Astrocyte of the spinal cord (primary cell): ENCODE measurements at regions not wholly inside any gene's neighbourhood (a gene's known extent, or its start where the extent isn't known, plus 50 kb on each side); places are given as distances from the start of the nearest gene placed in this dataset.
A peak's percentile ranks its signal among the peaks of the same experiment; 100 is the strongest.

Experiments
- DNase-seq: peaks from one replicate; pipeline ENCODE4 v3.0.0; 2011; ENCODE audit warnings: low read depth, low spot score
- H3K4me3 ChIP-seq: 2 replicates; pipeline ENCODE4 v1.5.1; 2011; ENCODE audit warnings: low read depth, mild to moderate bottlenecking, low read length, moderate library complexity
- in situ Hi-C: cut with HindIII; loops from 2 replicates; pipeline ENCODE4 v1.10.0; 2017; ENCODE audit warnings: low sequenced_read_pairs
- TF ChIP-seq, protein P1 (sequence below): IDR thresholded peaks from 2 replicates; pipeline ENCODE4 v1.5.1; 2012; ENCODE audit warnings: low read depth, mild to moderate bottlenecking, low read length, inconsistent platforms

DNA sequence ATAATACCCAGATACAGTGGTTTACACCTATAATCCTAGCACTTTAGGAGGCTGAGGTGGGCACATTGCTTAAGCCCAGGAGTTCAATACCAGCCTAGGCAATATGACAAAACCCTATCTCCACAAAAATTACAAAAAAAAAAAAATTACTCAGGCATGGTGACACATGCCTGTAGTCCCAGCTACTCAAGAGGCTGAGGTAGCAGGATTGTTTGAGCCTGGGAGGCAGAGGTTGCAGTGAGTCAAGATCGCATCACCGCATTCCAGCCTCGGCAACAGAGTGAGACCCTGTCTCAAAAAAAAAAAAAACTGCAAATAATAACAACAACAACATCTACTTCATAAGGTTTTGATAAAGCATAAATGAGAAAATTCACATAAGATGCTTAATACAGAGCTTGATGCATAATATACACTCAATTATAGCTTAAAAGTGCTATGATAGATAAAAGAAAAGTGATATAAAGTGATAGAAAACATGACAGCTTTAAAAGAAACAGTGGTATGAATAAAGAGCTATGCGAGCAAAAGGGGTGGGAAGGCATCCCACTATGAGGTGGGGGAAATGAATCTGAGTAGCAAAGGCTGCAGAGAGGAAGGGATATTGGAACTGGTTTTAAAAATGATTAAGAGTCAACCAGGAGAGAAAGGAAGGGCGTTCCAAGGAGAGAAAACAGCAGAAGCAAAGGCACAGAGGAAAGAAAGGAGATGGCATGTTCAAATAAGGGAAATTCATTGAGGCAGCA lies 197.6 kb downstream of the KIF18A start:
- H3K4me3 ChIP-seq = no peak overlapping the region
- TF ChIP-seq, protein P1, sequence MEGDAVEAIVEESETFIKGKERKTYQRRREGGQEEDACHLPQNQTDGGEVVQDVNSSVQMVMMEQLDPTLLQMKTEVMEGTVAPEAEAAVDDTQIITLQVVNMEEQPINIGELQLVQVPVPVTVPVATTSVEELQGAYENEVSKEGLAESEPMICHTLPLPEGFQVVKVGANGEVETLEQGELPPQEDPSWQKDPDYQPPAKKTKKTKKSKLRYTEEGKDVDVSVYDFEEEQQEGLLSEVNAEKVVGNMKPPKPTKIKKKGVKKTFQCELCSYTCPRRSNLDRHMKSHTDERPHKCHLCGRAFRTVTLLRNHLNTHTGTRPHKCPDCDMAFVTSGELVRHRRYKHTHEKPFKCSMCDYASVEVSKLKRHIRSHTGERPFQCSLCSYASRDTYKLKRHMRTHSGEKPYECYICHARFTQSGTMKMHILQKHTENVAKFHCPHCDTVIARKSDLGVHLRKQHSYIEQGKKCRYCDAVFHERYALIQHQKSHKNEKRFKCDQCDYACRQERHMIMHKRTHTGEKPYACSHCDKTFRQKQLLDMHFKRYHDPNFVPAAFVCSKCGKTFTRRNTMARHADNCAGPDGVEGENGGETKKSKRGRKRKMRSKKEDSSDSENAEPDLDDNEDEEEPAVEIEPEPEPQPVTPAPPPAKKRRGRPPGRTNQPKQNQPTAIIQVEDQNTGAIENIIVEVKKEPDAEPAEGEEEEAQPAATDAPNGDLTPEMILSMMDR = no peak
- peak; percentile 67 for DNase-seq
- in situ Hi-C loops = no loop called here

DNA sequence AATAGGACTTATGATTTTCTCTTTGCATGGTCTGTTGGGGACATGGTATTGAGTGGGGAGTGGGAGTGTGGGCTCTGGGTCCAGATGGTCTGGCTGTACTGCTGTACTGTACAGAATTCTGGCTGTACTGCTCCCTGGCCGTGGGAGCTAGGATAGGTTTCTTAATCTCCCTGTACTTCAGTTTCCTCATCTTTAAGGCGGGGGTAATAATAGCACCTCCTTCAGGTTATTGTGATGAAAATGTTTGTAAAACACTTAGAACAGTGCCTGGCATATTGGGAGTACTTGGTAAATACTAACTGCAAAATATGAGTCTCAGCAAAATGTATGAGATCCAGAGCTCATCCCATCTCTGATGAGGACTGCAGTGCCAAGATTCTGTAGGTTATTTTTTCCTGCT lies 198.6 kb downstream of the KIF18A start:
- in situ Hi-C loops = no loop called here
- TF ChIP-seq, protein P1 = no peak
- no peak overlapping the region for H3K4me3 ChIP-seq
- DNase-seq = no peak

GRCh38 chr11:27908621-27909020 lies 199.3 kb downstream of the KIF18A start:
- DNase-seq = no peak
- in situ Hi-C loops = no loop called here
- no peak overlapping the region for H3K4me3 ChIP-seq
- TF ChIP-seq, protein P1 = no peak

- no peak overlapping the region for H3K4me3 ChIP-seq
- in situ Hi-C loops = no loop called here
- no peak for DNase-seq
- TF ChIP-seq, protein P1 = no peak
Observed at GRCh38 chr11:27907530-27907929, 200.4 kb downstream of the KIF18A start.

DNA sequence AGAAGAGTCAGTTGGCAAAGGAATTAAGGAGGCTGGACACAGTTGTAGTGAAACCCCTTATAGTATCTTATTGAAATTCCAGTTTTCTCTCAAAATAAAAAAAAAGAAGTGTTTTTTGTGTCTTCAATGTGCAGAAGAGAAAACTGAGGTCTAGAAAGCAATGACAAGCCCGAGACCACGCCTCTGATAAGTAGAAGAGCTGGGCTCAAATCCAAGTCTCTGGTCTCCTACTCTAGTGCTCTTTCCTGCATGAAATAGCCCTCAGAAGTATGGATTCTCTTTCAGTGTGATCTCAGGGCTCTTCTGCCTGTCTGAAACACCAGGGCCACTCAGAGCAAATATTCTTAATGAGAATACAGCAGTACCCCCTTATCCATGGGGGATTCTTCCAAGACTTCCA lies 200.9 kb downstream of the KIF18A start:
- in situ Hi-C loops = no loop called here
- TF ChIP-seq, protein P1 = no peak
- H3K4me3 ChIP-seq = no peak overlapping the region

GRCh38 chr11:27904358-27905055 lies 203.4 kb downstream of the KIF18A start:
- no peak overlapping the region for H3K4me3 ChIP-seq
- DNase-seq = peak; percentile 82
- TF ChIP-seq, protein P1 = no peak
- in situ Hi-C loops = no loop called here

More for the DNA sequence above, 200.9 kb downstream of the KIF18A start:
- no peak for DNase-seq
